ENCODE measurements at regions not wholly inside any gene's neighbourhood (a gene's known extent, or its start where the extent isn't known, plus 50 kb on each side); places are given as distances from the start of the nearest gene placed in this dataset.
"Not testable (repeated sequence)": the region's sequence is repeated elsewhere in the genome, so short reads cannot be mapped to it uniquely, and the experiment has no call there.

- H3K9ac ChIP-seq (ENCODE audit: low read depth, low read length); H3K27me3 ChIP-seq (ENCODE audit: control insufficient read depth, insufficient read depth, low read length); H3K9me3 ChIP-seq (ENCODE audit: control insufficient read depth, insufficient read depth, low read length); H3K36me3 ChIP-seq (ENCODE audit: control insufficient read depth, insufficient read depth, low read length); H3K4me3 ChIP-seq (ENCODE audit: low read depth, low read length); H3K4me1 ChIP-seq (ENCODE audit: control insufficient read depth, insufficient read depth, low read length): not testable (repeated sequence)
Measured at GRCh38 chr2:87414331-87414730, 333.6 kb upstream of the PLGLB2 start.

- not testable (repeated sequence) for H3K4me3 ChIP-seq (ENCODE audit: low read depth, low read length); H3K36me3 ChIP-seq (ENCODE audit: control insufficient read depth, insufficient read depth, low read length); H3K27me3 ChIP-seq (ENCODE audit: control insufficient read depth, insufficient read depth, low read length); H3K9ac ChIP-seq (ENCODE audit: low read depth, low read length); H3K9me3 ChIP-seq (ENCODE audit: control insufficient read depth, insufficient read depth, low read length); H3K4me1 ChIP-seq (ENCODE audit: control insufficient read depth, insufficient read depth, low read length)
Measured at GRCh38 chr2:87414795-87415570, 332.9 kb upstream of the PLGLB2 start.

GRCh38 chr2:87415586-87416265 is 332.2 kb upstream of the PLGLB2 start:
- not testable (repeated sequence) for H3K36me3 ChIP-seq (ENCODE audit: control insufficient read depth, insufficient read depth, low read length); H3K4me3 ChIP-seq (ENCODE audit: low read depth, low read length); H3K4me1 ChIP-seq (ENCODE audit: control insufficient read depth, insufficient read depth, low read length); H3K9me3 ChIP-seq (ENCODE audit: control insufficient read depth, insufficient read depth, low read length); H3K9ac ChIP-seq (ENCODE audit: low read depth, low read length); H3K27me3 ChIP-seq (ENCODE audit: control insufficient read depth, insufficient read depth, low read length)

- H3K9me3 ChIP-seq (ENCODE audit: control insufficient read depth, insufficient read depth, low read length); H3K9ac ChIP-seq (ENCODE audit: low read depth, low read length); H3K27me3 ChIP-seq (ENCODE audit: control insufficient read depth, insufficient read depth, low read length); H3K36me3 ChIP-seq (ENCODE audit: control insufficient read depth, insufficient read depth, low read length); H3K4me3 ChIP-seq (ENCODE audit: low read depth, low read length); H3K4me1 ChIP-seq (ENCODE audit: control insufficient read depth, insufficient read depth, low read length): not testable (repeated sequence)
Measured at GRCh38 chr2:87416266-87416592, 331.7 kb upstream of the PLGLB2 start.

- H3K9ac ChIP-seq (ENCODE audit: low read depth, low read length); H3K36me3 ChIP-seq (ENCODE audit: control insufficient read depth, insufficient read depth, low read length); H3K27me3 ChIP-seq (ENCODE audit: control insufficient read depth, insufficient read depth, low read length); H3K4me1 ChIP-seq (ENCODE audit: control insufficient read depth, insufficient read depth, low read length); H3K9me3 ChIP-seq (ENCODE audit: control insufficient read depth, insufficient read depth, low read length); H3K4me3 ChIP-seq (ENCODE audit: low read depth, low read length): not testable (repeated sequence)
Measured at GRCh38 chr2:87417147-87417546, 330.7 kb upstream of the PLGLB2 start.

GRCh38 chr2:87417742-87418567 is 329.9 kb upstream of the PLGLB2 start:
- not testable (repeated sequence) for H3K4me3 ChIP-seq (ENCODE audit: low read depth, low read length); H3K27me3 ChIP-seq (ENCODE audit: control insufficient read depth, insufficient read depth, low read length); H3K36me3 ChIP-seq (ENCODE audit: control insufficient read depth, insufficient read depth, low read length); H3K9ac ChIP-seq (ENCODE audit: low read depth, low read length); H3K9me3 ChIP-seq (ENCODE audit: control insufficient read depth, insufficient read depth, low read length); H3K4me1 ChIP-seq (ENCODE audit: control insufficient read depth, insufficient read depth, low read length)

- H3K36me3 ChIP-seq (ENCODE audit: control insufficient read depth, insufficient read depth, low read length); H3K4me3 ChIP-seq (ENCODE audit: low read depth, low read length); H3K4me1 ChIP-seq (ENCODE audit: control insufficient read depth, insufficient read depth, low read length); H3K9me3 ChIP-seq (ENCODE audit: control insufficient read depth, insufficient read depth, low read length); H3K27me3 ChIP-seq (ENCODE audit: control insufficient read depth, insufficient read depth, low read length); H3K9ac ChIP-seq (ENCODE audit: low read depth, low read length): not testable (repeated sequence)
Measured at GRCh38 chr2:87418823-87419822, 328.8 kb upstream of the PLGLB2 start.

- H3K4me1 ChIP-seq (ENCODE audit: control insufficient read depth, insufficient read depth, low read length); H3K27me3 ChIP-seq (ENCODE audit: control insufficient read depth, insufficient read depth, low read length); H3K4me3 ChIP-seq (ENCODE audit: low read depth, low read length); H3K36me3 ChIP-seq (ENCODE audit: control insufficient read depth, insufficient read depth, low read length); H3K9me3 ChIP-seq (ENCODE audit: control insufficient read depth, insufficient read depth, low read length); H3K9ac ChIP-seq (ENCODE audit: low read depth, low read length): not testable (repeated sequence)
Measured at GRCh38 chr2:87419980-87420379, 327.9 kb upstream of the PLGLB2 start.

- not testable (repeated sequence) for H3K4me3 ChIP-seq (ENCODE audit: low read depth, low read length); H3K4me1 ChIP-seq (ENCODE audit: control insufficient read depth, insufficient read depth, low read length); H3K36me3 ChIP-seq (ENCODE audit: control insufficient read depth, insufficient read depth, low read length); H3K27me3 ChIP-seq (ENCODE audit: control insufficient read depth, insufficient read depth, low read length); H3K9me3 ChIP-seq (ENCODE audit: control insufficient read depth, insufficient read depth, low read length); H3K9ac ChIP-seq (ENCODE audit: low read depth, low read length)
Measured at GRCh38 chr2:87420954-87421353, 326.9 kb upstream of the PLGLB2 start.

GRCh38 chr2:87423796-87424762 is 323.8 kb upstream of the PLGLB2 start:
- not testable (repeated sequence) for H3K9ac ChIP-seq (ENCODE audit: low read depth, low read length); H3K9me3 ChIP-seq (ENCODE audit: control insufficient read depth, insufficient read depth, low read length); H3K27me3 ChIP-seq (ENCODE audit: control insufficient read depth, insufficient read depth, low read length); H3K4me1 ChIP-seq (ENCODE audit: control insufficient read depth, insufficient read depth, low read length); H3K36me3 ChIP-seq (ENCODE audit: control insufficient read depth, insufficient read depth, low read length); H3K4me3 ChIP-seq (ENCODE audit: low read depth, low read length)

All from iPS-15b (cell line).